D341Med (cell line): ENCODE measurements at regions not wholly inside any gene's neighbourhood (a gene's known extent, or its start where the extent isn't known, plus 50 kb on each side); places are given as distances from the start of the nearest gene placed in this dataset.

ENCODE experiments used
- DNase-seq: peaks from one replicate; pipeline ENCODE4 v3.0.0; 2012; ENCODE audit warnings: low spot score

- DNase-seq = no peak
These were observed 178.7 kb downstream of the CHD9NB start for GRCh38 chr16:52874042-52874441.

- no peak for DNase-seq
These were observed 180.0 kb downstream of the CHD9NB start for GRCh38 chr16:52872731-52873130.

- DNase-seq = no peak
These were observed 181.2 kb downstream of the CHD9NB start for GRCh38 chr16:52871481-52871880.

DNA sequence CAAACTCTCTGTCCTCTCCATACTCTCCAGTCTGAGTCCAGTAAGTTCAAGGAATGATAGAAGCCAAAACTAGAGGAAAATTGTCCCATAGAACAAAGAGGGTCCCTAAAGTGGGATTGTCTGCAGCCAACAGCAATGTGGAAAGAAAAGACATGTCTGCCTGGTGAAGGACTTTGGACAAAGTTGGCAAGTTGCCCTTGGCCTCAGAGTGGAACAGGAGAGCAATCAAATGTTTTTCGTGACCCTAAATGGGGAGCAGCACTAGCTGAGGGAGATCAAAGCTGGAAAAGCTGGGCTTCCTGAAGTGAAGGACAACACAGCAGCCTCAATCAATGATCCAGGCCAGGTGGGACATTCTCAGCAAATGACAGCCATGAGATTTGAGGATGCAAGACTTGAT, 183.5 kb downstream of the CHD9NB start:
- DNase-seq = no peak

DNA sequence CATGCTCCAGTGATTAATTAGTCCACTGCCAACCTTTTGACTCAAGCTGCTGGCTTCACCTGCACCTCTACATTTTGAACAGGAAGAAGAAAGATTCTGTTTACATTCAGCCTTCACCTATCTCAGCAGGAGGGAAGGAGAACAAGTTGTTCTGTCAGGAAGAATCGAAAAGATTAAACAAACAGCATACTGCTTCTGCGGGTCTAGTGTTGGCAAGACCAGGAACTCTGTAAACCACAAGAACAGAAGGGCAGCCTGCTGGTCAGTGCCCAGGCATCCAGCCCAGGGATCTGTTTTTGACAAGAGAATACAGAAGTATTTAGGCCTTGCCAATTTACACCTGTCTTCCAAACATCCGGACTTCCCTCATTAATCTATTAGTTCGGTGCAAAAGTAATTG, 189.7 kb downstream of the CHD9NB start:
- no peak for DNase-seq

GRCh38 chr16:52861614-52862022, 191.1 kb downstream of the CHD9NB start:
- peak; percentile 50 for DNase-seq

DNA sequence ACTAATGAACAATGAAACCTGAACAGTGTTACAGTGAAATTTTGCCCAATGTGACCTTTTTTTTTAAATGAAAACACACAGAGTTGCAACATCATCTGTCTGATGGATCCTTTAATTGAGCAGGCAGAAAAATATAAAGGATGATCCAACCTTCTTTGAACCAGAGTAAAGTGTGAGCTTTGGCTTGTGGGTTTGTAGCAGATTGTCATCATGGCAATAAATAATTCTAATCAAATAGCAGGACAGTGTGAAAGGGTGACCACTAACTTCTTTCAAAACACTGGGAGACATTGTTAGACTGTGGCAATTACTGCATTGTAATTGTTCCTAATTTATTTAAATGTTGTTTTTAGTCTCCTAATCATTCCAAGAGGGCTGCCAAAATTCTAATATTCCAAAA, 197.2 kb downstream of the CHD9NB start:
- no peak for DNase-seq

DNA sequence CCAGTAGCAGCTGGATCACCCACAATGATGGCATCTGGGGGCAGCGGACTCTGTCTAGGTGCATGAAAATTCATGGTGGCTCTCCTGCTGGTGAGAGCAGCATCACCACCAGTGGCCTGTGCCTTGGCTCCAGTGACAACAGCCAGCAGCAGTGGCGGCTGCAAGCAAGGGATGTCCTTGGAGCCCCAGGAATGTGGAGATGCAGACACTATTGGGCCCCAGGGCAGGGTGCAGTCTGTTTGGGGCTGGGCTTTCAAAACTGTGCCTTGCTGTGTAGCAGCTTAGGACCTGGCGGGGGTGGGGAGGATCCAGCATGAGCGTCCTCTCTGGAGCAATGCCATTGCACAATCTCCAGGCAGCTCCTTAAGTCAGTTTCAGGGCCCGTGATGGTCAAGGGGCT, 199.7 kb downstream of the CHD9NB start:
- DNase-seq = no peak

DNA sequence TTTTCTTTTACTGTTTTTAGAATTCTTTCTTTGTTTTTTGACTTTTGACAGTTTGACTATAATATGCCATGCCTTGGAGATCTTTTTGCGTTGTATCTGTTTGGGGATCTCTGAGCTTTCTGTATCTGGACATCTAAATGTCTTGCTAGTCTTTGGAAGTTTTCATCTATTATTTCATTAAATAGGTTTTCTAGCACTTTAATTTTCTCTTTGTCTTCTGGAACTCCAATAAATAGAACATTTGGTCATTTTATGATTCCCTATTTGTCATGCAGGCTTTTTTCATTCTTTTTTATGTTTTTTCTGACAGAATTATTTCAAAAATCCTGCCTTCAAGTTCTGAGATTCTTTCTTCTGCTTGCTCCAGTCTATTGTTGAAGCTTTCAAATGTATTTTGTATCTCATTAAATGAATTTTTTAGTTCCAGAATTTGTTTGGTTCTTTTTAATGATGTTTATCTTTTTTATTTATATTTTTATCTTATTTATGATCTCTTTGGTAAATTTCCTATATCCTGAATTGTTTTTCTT, 201.4 kb downstream of the CHD9NB start:
- no peak for DNase-seq

GRCh38 chr16:52843381-52843780, 209.3 kb downstream of the CHD9NB start:
- DNase-seq = no peak

GRCh38 chr16:52837251-52837650, 215.4 kb downstream of the CHD9NB start:
- no peak for DNase-seq

- no peak for DNase-seq
These were observed 217.8 kb downstream of the CHD9NB start for GRCh38 chr16:52834736-52835465.

DNA sequence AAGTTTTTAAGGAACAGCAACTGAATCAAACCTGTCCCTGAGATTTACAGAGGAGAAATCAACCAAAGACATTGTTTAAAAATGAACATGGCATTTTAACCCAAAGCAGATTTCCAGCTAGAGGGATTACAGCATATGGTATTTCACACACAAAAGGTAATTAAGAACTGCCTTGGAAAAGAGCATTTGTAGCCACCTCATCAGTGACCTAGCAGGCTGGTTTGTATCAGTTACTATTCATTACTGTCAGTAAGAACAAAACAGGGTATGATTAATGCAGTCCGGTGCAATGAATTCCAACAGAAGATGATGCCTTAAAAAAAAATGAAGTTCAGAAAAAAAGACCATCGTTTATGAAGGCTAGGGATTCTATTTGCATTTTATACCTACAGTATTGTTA, 219.9 kb downstream of the CHD9NB start:
- DNase-seq = no peak

DNA sequence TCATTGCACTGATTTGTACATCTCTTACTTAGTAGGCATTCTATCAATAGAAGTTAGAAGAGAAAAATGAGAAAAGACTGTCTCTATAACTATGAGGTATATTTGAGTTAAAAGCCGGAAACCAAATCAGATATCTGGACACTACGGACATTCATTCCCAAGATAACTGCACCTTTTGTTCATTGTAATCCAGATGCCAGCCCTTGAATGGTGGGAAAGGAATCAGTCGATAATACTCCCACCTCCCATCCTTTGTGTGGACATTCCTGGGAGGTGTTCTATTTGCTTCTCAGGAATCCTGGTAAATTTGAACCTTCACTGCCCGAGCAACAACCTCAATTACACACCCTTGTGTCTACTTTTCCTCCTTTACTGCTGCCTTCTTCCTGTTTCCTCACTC, 225.2 kb downstream of the CHD9NB start:
- no peak for DNase-seq

GRCh38 chr16:52825892-52826291, 226.8 kb downstream of the CHD9NB start:
- DNase-seq = peak; percentile 40

GRCh38 chr16:52819808-52820207, 232.9 kb downstream of the CHD9NB start:
- DNase-seq = no peak

DNA sequence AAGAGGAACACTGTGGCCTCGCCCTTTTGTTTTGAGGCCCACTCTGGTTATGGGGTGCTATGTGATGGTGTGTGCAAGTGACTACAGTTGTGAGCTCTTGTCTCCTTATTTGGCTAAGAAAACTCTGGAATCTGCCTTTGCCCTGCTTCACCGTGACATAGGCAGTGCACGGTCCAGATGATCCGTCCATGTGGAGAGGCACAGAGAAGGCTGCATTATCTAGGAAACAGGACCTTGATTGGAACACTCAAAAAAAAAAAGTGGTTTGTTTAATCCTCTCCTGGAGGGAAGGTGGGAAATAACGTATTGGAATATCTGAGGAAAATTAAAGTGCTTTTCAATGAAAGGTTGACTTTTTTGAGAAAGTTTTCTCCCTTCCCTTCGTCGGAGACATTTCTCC, 233.3 kb downstream of the CHD9NB start:
- no peak for DNase-seq

GRCh38 chr16:52817696-52818095, 235.0 kb downstream of the CHD9NB start:
- no peak for DNase-seq

- no peak for DNase-seq
These were observed 235.7 kb downstream of the CHD9NB start for GRCh38 chr16:52816993-52817392.

- no peak for DNase-seq
These were observed 239.8 kb downstream of the CHD9NB start for GRCh38 chr16:52812678-52813556.

DNA sequence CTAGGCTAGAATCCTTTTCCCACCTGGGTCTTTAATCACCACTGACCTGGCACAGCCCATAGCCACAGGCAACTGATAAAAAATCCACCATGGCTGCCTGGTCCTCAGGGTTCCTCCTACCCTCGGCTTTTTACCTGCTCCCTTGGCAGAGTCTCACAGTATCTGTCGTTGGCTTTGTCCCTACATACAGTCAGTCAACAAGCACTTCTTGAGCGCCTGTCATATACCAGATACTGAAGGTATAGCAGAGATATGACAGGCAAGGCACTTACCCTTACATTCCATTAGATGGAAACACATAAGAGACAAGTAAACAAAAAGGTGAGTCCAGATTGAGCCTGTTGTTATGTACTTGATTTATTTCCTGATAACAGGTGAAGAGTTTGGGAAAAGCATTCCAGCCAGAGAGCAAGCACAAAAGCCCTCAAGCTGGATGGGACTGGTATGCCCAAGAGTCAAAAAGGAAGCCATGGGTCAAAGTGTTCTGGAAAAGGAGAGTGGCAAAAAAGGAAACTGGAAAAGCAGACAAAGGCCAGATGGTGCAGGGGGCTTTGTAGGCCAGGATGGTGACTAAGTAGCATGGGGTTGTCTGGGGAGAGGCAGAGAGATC, 247.0 kb downstream of the CHD9NB start:
- no peak for DNase-seq

DNA sequence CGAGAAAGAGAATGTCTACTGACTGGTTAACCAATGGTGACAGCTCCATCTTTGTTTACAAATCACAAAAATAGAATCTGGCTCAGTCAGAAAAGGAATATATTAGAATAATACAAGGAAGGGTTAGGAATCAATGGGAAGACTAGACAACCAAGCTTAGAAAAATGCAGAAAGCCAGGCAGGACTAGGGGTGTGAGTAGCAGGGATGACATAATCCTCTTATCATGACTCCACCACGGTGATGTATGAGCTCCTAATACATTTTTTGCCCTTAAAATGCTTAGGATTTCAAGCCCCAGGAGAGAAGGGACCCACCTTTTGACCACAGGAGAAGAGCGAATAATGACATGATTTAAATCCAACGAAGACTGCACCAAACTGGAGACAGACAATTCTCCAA, 252.3 kb downstream of the CHD9NB start:
- DNase-seq = peak; percentile 43

- no peak for DNase-seq
These were observed 252.2 kb upstream of the TOX3 start for GRCh38 chr16:52799149-52799548.
